ENCODE measurements at regions not wholly inside any gene's neighbourhood (a gene's known extent, or its start where the extent isn't known, plus 50 kb on each side); places are given as distances from the start of the nearest gene placed in this dataset.
A peak's percentile ranks its signal among the peaks of the same experiment; 100 is the strongest.

DNA sequence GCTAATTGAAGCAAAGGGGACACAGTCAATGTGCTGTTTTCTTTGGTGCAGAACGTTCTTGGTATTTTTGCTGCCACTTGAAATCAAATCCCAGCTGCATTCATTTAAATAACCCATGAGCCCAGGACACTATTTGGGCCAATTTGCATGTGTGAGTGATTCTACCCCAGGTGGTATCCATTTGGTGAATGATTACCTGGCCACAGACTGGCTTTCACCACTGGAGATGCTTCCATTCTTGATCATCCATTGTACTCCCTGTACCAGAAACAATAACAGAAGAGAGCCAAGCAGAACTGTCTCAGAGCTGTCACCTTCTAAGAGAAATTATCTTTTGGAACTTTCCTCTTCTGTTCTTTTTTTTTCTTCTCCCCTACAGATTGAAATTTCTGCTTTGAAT, 139.7 kb upstream of the RARB start:
- no peak for DNase-seq (ENCODE audit: low read depth in 2 of 2)

DNA sequence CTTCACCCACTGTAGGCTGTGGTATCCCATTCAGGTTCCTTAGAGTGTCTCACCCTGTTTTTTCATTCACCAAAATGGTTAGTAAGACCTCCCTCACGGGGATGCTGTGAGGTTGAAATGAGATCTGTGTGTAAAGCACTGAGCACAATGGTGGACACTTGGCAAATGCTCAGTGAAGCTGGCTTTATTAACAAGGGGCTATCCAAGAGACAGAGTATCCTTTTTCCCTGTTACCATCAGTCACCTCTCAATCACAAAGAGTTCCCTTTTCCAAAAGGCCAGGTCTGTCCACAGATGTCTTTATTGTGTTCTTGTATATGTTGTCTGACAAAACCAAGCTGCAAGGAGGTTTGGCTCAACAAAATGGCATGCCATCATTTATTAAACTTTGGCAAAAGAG, 138.9 kb upstream of the RARB start:
- no peak for DNase-seq (ENCODE audit: low read depth in 2 of 2)

DNA sequence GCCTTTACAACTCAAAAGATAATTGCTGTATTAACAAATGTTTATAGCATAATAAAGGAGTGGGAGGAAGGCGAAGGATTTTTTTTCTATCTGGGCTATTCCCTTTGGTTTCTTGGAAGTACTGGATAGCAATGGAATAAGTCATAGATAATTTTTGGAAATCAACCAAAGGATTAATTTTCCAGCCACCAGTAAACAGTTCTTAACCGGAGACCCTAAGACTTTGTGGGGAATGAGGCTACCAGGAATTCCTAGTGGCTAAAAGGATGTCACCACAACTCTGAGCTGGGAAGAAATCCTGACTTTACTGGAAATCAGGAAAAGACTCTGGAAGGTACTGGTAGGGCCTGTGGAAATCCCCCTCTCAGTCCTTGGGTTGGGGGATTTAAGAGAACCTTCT, 138.4 kb upstream of the RARB start:
- no peak for DNase-seq (ENCODE audit: low read depth in 2 of 2)

DNA sequence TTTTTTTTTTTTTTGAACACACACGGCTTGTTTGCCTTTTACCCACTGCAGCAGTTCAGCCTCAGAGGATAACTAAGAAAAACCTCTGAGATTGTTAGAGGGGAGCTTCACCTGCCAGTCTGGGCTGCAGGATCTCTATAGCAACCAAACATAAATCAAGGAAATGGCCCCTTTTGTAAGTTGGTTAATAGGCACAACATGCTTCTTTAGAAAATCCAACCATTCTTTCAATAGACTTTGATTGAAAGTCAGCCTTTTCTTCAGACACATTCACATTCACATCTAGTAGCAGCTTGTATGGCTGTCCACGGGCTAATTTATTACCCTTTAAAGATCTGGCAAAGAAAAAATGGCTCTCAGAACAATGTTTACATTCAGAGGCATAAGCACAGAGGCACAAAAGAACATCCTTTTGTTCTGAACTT, 136.6 kb upstream of the RARB start:
- no peak for DNase-seq (ENCODE audit: low read depth in 2 of 2)

DNA sequence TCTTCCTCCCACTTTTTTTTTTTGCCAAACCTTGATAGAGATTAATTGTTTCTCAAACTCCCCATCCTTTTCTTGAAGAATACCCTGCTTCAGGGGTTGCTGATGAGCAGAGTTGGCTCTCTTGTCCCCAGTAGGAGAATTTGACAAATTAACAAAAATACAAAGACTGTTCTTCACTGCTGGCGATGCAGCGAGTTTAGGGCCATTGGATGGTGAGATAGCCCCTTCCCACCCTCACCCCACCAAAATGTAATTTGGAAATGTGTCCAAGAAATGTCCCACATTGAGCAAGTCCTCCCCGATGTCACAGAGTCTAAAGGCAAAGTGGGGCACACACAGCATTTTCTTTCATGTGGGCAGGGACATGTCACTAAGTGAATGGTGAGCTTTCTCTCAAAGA, 136.0 kb upstream of the RARB start:
- DNase-seq (ENCODE audit: low read depth in 2 of 2): no peak

DNA sequence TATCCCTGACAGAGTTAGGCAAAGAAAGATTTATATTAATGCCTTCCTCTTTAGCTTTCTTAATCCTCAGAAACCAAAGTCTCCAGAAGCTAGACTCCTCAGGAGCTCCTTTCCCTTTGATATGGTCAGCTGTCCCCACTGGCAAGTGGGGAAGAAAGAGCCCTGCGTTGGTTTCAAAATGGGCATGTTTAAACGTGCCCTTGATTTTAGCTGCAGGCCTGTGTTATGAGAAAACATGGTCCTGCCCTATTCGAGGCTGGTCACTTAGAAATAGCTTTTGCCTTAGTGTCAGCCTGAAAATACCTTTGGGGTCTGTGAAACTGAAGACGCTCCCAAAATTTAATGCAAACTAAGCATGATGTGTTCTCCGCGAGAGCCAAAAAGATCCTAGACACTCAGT, 135.5 kb upstream of the RARB start:
- DNase-seq (ENCODE audit: low read depth in 2 of 2): no peak

DNA sequence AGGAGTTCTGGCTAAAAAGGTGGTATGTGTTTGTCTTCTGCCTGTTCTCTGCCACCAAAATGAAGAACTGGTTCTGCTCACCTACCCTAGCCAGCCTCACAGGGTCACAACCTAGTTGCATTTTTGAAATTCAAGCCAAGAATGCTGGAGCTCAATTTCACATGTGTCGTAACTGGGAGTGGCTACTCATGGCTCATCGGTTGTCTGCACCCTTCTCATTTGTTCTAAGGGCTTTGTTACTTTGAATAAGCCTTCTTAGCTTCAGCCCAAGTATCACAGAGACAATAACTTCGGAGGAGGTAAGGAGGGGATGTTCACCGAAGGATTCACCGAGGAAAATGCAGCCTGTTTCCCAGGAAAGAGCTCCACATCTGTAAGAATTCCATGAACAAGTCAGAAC, 134.3 kb upstream of the RARB start:
- DNase-seq (ENCODE audit: low read depth in 2 of 2): no peak

DNA sequence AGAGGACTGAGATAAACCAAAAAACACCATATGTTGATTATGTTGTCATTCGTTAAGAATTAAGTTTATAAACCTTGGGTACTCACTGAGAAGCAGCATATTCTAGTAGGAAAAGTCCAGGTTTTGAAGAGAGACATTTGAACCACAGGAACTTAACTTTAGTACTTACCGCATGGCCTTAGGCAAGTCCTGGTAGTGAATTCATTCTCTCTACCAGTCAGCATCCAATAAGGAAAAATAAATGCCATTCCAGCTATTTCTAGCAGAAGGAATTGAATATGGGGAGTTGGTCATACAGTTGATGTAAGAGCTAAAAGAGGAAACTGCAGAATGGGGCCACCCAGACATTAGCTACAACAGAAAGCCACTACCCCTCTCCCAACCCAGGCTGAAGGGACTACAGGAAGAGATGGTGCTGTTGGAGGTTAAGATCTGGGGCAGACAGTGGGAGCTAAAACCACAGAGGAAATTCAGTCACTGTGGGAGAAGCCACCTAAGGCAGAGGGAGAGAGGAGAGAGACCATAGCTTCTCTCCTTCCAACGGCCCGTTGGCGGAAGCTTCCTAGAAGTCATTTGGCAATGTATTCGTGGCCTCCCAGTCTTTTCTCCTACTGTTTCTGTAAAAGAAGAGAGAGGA, 133.8 kb upstream of the RARB start:
- DNase-seq (ENCODE audit: low read depth in 2 of 2): no peak

DNA sequence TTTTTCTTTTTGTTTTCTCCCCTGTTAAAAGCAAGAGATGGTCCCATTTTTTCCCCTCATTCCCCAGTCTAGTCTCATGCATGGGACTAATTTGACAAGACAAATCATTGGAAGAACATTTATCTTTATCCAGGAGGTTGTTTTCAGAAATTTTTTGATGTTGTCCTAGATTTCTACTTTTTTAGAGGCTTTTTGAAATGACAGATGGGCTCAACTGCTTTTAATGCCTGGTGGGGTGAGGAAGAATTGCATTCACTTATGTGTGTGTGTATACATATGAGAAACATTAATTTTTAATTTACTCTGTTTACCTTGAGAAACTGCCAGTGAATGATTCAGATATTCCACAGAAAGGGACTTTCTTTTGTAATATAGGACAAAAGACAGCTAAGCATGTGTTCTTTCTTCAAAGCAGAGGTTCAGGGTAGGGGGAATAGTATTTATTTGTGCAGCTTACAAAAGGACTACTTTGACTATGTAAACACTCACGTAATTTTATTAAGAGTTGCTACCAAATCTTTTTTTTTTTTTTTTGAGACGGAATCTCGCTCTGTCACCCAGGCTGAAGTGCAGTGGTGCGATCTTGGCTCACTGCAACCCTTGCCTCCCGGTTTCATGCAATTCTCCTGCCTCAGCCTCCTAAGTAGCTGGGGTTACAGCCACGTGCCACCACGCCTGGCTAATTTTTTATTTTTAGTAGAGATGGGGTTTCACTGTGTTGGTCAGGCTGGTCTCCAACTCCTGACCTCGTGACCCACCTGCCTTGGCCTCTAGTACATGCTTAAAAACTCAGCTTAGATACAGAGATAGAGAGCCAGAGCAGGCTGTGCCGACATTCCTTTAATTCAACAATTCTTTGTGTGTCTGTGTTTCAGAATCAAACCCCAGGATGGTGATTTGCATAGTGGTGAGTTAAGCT, 130.1 kb upstream of the RARB start:
- DNase-seq (ENCODE audit: low read depth in 2 of 2): peak; percentile 21

DNA sequence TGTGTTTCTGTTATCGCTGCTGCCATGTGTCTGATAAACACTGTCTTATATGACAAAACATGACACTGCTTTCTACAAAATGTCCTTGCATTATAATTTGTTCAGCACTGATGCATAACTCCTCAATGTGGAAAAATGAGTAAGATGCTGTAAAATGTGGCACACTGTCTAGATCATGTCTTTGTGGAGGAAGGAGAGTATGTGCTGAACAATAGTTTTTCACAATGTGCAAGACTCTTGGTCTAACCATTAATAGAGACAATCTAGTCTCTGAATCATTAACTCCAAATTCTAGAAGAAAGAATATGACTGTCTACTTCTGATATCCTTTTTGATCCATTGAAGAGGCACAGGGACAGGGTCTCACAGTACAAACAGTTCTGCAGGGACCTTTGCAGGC, 127.9 kb upstream of the RARB start:
- DNase-seq (ENCODE audit: low read depth in 2 of 2): no peak

DNA sequence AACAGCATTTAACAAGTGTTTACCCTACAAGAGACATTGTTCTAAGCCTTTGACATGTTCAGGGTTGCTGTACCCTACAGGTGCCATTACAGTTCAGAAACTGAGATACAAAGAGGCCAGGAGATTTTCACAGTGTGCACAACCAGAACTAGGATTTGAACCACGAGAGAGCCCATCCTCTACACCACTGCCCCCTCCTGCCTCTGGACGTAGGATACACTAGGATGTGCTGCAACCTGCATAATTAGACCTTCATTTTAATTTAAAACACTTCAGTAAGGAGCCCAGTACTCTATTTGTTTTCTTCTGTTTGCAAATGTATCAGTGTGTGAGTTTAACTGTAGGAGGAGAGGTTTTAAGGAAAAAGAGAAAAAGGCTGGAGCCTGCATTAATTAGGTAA, 123.1 kb upstream of the RARB start:
- DNase-seq (ENCODE audit: low read depth in 2 of 2): no peak

DNA sequence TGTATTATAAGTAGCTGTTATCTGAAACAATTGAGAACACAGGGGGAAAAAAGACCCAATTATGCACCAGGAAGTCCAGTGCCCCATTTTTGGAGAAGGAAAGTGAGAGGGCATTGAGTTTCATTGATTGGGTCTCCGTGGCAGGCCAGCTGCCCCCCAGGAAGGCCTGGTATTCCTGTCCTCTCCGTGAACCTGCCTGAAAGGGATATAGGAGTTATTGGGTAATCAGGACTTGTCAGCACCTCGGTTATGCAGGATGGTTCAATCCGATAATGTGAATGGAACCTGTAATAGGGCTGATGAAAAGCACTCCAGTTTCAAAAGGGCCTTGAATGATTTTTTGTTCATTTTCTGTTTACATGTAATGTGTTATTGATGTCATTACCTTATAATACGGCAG, 122.0 kb upstream of the RARB start:
- DNase-seq (ENCODE audit: low read depth in 2 of 2): no peak

DNA sequence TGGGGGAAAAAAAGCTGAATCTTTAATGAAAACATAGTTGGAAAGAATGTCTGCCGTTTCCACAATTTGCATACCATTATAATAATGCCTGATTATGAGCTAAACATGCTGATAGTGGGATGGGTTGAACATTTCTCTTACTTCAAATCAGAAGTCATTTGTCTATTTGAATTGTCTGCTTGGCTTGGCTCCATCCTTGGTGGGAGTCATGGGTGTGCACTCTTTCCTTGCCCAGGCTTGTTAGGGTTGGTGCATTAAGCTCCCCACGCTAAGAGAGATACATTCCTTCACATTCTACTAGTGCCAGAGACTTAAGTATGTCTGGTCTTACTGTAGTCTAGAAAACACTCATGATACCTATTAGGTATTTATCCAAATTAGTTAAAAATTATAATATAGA, 121.4 kb upstream of the RARB start:
- DNase-seq (ENCODE audit: low read depth in 2 of 2): no peak

DNA sequence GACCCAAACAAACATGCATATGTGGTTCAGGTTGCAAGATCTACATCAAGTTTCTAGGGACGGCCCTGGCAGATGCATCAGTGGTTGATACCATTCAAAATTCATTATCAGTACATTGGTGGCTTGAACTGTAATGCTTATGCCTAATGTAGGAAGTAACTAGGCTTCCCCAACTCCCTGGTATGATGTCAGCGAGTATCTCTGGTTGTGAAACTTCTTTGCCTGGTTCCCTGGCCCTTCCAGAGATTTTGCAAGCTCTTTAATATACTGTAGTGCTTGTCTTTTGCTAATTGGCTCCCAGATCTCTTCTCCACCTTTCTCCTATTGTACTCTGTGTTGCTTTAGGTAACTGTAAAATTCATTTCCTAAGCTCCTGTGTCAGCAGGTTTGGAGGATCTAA, 114.8 kb upstream of the RARB start:
- DNase-seq (ENCODE audit: low read depth in 2 of 2): no peak

DNA sequence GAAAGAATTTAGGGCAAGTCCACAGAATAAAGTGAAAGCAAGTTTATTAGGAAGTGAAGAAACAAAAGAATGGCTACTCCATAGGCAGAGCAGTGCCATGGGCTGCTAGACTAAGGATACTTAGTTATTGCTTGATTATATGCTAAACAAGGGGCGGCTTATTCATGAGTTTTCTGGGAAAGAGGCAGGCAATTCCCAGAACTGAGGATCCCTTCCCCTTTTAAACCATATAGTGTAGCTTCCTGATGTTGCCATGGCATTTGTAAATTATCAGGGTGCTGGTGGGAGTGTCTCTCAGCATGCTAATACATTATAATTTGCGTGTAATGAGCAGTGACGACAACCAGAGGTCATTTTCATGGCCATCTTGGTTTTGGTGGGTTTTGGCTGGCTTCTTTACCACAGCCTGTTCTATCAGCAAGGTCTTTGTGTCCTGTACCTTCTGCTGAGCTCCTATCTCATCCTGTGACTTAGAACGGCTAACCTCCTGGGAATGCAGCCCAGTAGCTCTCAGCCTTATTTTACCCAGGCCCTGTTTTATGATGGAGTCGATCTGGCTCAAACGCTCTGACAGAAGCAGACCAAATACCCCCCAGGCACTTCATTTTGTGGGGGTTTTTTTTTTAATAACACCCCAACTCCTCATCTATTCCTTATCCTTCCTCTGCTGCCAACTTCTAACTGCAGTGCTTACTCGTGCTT, 103.0 kb upstream of the RARB start:
- no peak for DNase-seq (ENCODE audit: low read depth in 2 of 2)

DNA sequence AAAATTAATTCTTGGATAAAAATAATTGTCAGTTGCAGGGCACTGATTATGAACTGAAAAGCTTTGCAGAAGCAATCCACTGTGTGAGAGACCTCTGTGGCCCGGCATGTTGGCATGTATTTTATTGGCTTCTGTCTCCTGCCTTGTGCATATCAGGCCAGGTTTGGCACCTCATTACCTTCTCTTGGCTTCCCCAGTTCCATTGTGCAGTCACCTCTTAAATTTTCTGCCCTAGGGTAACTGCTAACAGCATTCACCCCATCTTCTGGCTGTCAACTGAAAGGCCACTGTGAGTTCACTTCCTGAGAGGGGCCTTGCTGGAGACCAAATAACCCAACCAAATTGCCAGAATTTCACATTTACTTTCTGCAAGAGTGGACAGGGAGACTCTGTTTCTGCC, 92.7 kb upstream of the RARB start:
- no peak for DNase-seq (ENCODE audit: low read depth in 2 of 2)

DNA sequence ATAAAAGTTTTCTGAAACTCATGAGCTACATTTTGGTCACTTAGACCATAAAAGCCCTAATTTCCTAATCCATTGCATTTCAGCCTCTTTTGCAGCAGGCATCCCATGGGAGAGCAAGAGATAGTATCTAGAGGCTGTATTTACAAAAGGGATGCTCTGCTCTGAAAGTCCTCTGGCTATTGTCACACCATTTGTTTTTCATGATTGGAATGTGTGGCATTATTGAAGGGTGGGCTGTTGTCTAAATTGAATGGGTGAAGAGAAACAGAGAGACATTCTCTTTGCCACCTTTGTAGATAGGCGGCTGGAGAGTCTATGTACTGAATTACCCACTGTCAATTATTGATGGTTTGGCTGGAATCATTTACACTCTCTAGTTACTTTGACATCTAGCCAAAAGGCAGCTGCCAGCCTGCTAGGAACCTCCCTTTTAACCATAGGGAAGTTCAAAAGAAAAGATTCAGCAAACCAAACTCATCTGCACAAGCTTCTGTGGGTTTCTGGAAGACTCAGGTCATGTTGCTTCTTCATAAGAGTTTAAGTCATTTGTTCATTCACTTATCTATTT, 89.8 kb upstream of the RARB start:
- DNase-seq (ENCODE audit: low read depth in 2 of 2): no peak

DNA sequence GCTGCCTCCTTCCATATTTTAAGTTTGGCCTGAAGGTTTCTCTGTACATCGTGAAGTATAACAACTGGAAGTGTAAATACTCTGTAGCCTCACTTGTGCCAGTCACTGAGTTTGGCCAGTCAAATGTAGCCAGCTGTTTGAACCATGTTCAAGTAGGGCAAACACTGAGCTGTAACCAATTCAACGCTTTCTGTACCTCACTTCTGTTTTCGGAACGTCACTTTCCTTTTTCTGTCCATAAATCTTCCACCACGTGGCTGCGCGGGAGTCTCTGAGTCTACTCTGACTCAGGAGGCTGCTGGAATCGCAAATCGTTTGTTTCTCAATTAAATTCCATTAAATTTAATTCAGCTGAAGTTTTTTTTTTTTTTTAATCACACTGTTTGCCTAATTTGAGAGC, 88.8 kb upstream of the RARB start:
- DNase-seq (ENCODE audit: low read depth in 2 of 2): no peak

DNA sequence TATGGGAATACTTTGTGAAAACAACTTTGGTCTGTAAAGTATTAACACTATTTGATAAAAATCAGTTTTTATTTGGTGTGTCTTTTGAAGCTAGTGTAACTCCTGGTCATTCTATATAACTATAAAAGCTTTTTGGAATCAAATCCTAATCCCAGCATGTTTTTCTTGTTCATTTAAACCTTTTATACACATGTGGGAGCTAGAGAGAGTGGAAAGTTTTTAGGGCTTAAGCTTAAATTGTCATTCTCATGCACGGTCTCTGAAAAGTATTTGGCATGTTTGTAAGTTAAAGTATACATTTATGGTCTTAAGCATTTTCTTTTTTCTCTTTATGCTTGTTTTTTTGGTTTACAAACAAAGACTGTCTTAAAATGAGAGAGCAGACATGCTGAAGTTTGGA, 83.4 kb upstream of the RARB start:
- DNase-seq (ENCODE audit: low read depth in 2 of 2): no peak

DNA sequence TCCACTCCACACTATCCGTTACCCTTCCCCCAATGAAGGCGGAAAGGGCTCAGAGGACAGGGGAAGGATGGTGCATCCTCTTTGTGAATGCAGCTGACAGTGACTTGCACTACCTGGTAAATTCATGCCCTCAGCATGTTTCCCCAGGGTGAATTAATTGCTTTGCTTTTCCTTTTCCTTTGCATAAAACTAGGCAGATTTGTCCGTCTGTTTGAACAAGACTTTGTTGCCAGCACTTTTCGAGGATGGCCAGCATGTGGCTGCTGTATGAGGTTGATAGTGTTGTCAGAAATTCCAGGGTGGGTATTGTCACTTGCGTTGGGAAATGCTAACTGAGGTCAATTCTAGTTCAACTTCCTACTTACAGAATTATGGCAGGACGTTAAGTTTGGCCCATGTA, 79.0 kb upstream of the RARB start:
- no peak for DNase-seq (ENCODE audit: low read depth in 2 of 2)

DNA sequence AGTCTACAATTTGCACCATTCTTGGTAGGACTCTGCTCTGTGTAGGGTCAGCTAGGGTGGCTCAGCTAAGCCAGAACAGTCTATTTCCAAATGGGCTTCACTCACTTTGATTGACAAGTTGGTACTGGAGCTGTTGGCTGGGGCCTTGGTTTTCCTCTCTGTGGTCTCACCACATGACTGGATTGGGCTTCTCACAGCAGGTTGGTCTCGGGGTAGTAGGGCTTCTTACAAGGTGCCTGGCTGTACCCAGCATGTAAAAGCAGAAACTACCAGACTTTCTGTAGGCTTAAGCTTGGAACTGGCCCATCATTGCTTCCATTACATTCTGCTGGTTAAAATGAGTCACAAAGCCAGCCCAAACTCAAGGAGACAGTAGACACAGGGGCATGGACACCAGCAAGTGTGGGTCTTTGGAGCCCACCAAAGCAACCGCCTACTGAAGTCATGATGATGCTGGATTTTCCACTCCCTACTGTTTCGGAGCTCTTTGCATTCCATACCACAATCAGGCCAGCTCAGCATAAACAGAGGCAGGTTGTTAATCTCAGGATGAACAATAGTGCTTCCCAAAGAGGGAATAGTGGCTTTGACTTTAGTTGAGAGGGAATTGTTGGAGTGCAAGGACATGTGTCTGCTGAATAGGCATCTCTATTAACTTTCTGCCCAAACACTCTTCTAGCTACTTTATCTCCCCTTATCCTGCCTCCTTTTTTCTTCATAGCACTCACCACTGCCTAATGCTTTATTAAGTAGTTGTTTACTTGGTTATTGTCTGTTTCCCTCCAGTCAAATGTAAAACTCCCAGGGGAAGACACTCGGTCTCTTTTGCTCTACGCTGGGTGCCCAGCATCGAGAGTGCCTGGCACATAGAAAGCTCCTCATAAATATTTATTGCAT, 78.0 kb upstream of the RARB start:
- DNase-seq (ENCODE audit: low read depth in 2 of 2): no peak

DNA sequence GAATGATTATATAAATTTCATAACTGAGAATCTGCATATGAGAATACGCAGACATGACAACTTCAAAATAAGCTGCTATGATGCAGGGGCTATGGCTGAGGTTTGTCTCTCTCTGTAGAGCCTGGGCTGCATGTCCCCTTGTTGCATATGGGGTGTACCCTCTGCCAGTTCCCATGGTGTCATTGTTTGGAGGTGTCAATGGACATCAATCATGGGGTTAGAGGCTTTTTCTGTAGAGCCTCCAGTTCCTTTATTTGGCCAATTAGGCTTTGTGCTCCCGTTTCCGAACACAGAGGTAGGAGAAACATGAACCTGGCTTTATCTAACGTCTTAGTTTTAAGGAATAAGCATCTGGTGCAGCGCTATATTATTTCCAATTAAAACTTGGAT, 77.3 kb upstream of the RARB start:
- no peak for DNase-seq (ENCODE audit: low read depth in 2 of 2)

Measured in fibroblast of skin of left quadriceps (primary cell).